ENCODE measurements at regions not wholly inside any gene's neighbourhood (a gene's known extent, or its start where the extent isn't known, plus 50 kb on each side); places are given as distances from the start of the nearest gene placed in this dataset.

- FAIRE-seq = no peak
Observed at GRCh38 chr11:69394869-69395246, 86.6 kb upstream of the LINC01488 start.

GRCh38 chr11:69395287-69395686, 86.2 kb upstream of the LINC01488 start:
- FAIRE-seq = no peak

GRCh38 chr11:69396051-69396947, 85.2 kb upstream of the LINC01488 start:
- FAIRE-seq = no peak

GRCh38 chr11:69396948-69397307, 84.5 kb upstream of the LINC01488 start:
- FAIRE-seq = no peak

- no peak for FAIRE-seq
Observed at GRCh38 chr11:69397732-69398131, 83.7 kb upstream of the LINC01488 start.

- no peak for FAIRE-seq
Observed at GRCh38 chr11:69398529-69399492, 82.7 kb upstream of the LINC01488 start.

GRCh38 chr11:69400140-69400539, 81.3 kb upstream of the LINC01488 start:
- no peak for FAIRE-seq

GRCh38 chr11:69400771-69401590, 80.5 kb upstream of the LINC01488 start:
- no peak for FAIRE-seq

- no peak for FAIRE-seq
Observed at GRCh38 chr11:69401715-69402114, 79.7 kb upstream of the LINC01488 start.

GRCh38 chr11:69402251-69402887, 79.1 kb upstream of the LINC01488 start:
- FAIRE-seq = no peak

- FAIRE-seq = no peak
Observed at GRCh38 chr11:69403556-69404215, 77.8 kb upstream of the LINC01488 start.

GRCh38 chr11:69406060-69406459, 75.4 kb upstream of the LINC01488 start:
- no peak for FAIRE-seq

- FAIRE-seq = no peak
Observed at GRCh38 chr11:69409812-69410645, 71.4 kb upstream of the LINC01488 start.

- FAIRE-seq = no peak
Observed at GRCh38 chr11:69411257-69411924, 70.1 kb upstream of the LINC01488 start.

GRCh38 chr11:69413015-69413801, 68.3 kb upstream of the LINC01488 start:
- no peak for FAIRE-seq

GRCh38 chr11:69413993-69414392, 67.5 kb upstream of the LINC01488 start:
- FAIRE-seq = no peak

GRCh38 chr11:69414773-69415187, 66.7 kb upstream of the LINC01488 start:
- no peak for FAIRE-seq

GRCh38 chr11:69415411-69416142, 65.9 kb upstream of the LINC01488 start:
- no peak for FAIRE-seq

GRCh38 chr11:69416143-69416515, 65.3 kb upstream of the LINC01488 start:
- FAIRE-seq = no peak

All from G401.6 (cell line).